H1 (cell line): ENCODE measurements at regions not wholly inside any gene's neighbourhood (a gene's known extent, or its start where the extent isn't known, plus 50 kb on each side); places are given as distances from the start of the nearest gene placed in this dataset.

ENCODE experiments used
- CTCF ChIA-PET: fragments of 300-600 bp; sonication (Branson Sonifier 250); formaldehyde crosslinking; loops from one replicate; lab custom pipeline; 2021; ENCODE audit not compliant: partially characterized antibody; lab: Charles Lee
- POLR2A ChIA-PET: fragments of 300-600 bp; sonication (Branson Sonifier 250); formaldehyde crosslinking; loops from one replicate; lab custom pipeline; 2021; ENCODE audit warnings: inconsistent platforms; ENCODE audit not compliant: partially characterized antibody; lab: Charles Lee
- DNase-seq, 2 experiments: peaks; one replicate each; pipeline versions ENCODE4 v3.0.0 to v3.0.0-alpha.2; 2010 to 2022; ENCODE audit warnings: low spot score in 2 of 2, low read depth in 1 of 2, mixed read lengths in 1 of 2
- FAIRE-seq: peaks from 2 replicates; lab custom pipeline; 2011; peaks lifted over from hg19 to GRCh38; lab: Jason Lieb, UNC
- H2AFZ ChIP-seq: 2 replicates; pipeline ENCODE4 v1.8.1; 2012; ENCODE audit warnings: low read length, inconsistent platforms
- H2AK5ac ChIP-seq: 2 replicates; pipeline ENCODE4 v1.6.1; 2013; ENCODE audit warnings: low read depth, low read length
- H2BK120ac ChIP-seq: replicated peaks from 2 replicates; pipeline ENCODE3; 2013; ENCODE audit warnings: low read depth, low read length, inconsistent platforms
- H2BK12ac ChIP-seq: 2 replicates; pipeline ENCODE4 v1.6.1; 2013; ENCODE audit warnings: low read depth, low read length
- H2BK15ac ChIP-seq: 2 replicates; pipeline ENCODE4 v1.6.1; 2013; ENCODE audit warnings: low read length
- H2BK20ac ChIP-seq: 2 replicates; pipeline ENCODE4 v1.6.1; 2013; ENCODE audit warnings: low read length
- H2BK5ac ChIP-seq: 2 replicates; pipeline ENCODE4 v1.6.1; 2013; ENCODE audit warnings: low read depth, low read length
- H3K14ac ChIP-seq: 2 replicates; pipeline ENCODE4 v1.6.1; 2013; ENCODE audit warnings: inconsistent platforms; ENCODE audit not compliant: insufficient read length
- H3K18ac ChIP-seq: 2 replicates; pipeline ENCODE4 v1.6.1; 2013; ENCODE audit warnings: low read length; ENCODE audit errors: extremely low read depth
- H3K23ac ChIP-seq: 2 replicates; pipeline ENCODE4 v1.6.1; 2013; ENCODE audit warnings: inconsistent platforms; ENCODE audit not compliant: insufficient read length
- H3K23me2 ChIP-seq: 2 replicates; pipeline ENCODE4 v1.6.1; 2013; ENCODE audit warnings: low read depth, low read length
- H3K27ac ChIP-seq: 2 replicates; pipeline ENCODE4 v1.6.1; 2011; ENCODE audit warnings: low read depth, low read length, inconsistent platforms
- H3K27me3 ChIP-seq, 4 experiments: replicated peaks in 1 of 4; 1 replicate in 1 of 4; 2 replicates in 3 of 4; pipeline versions ENCODE4 v1.6.1 to v1.8.1; 2011 to 2013; ENCODE audit warnings: low read length in 3 of 4, mild to moderate bottlenecking in 3 of 4, inconsistent platforms in 2 of 4, mixed read lengths in 2 of 4, moderate library complexity in 1 of 4; ENCODE audit not compliant: control insufficient read depth in 3 of 4, insufficient read depth in 3 of 4; ENCODE audit errors: extremely low read depth in 1 of 4
- H3K36me3 ChIP-seq, 4 experiments: 2 replicates each; pipeline versions ENCODE4 v1.6.1 to v1.8.1; 2011 to 2013; ENCODE audit warnings: mild to moderate bottlenecking in 4 of 4, low read length in 3 of 4, moderate library complexity in 2 of 4, control low read depth in 1 of 4, inconsistent platforms in 1 of 4; ENCODE audit not compliant: insufficient read depth in 4 of 4, control insufficient read depth in 2 of 4
- H3K4ac ChIP-seq: replicated peaks from 2 replicates; pipeline ENCODE3; 2013; ENCODE audit warnings: low read length, low read depth, mixed read lengths, inconsistent platforms; ENCODE audit not compliant: insufficient read length
- H3K4me1 ChIP-seq, 4 experiments: replicated peaks in 1 of 4; 1 replicate in 1 of 4; 2 replicates in 3 of 4; pipeline versions ENCODE4 v1.6.1 to v1.8.1; 2011 to 2013; ENCODE audit warnings: low read length in 3 of 4, inconsistent platforms in 2 of 4, mixed read lengths in 1 of 4; ENCODE audit not compliant: insufficient read depth in 4 of 4, control insufficient read depth in 3 of 4
- H3K4me2 ChIP-seq, 2 experiments: 2 replicates each; pipeline versions ENCODE4 v1.6.1 to v1.8.1; 2011 to 2013; ENCODE audit warnings: low read depth in 2 of 2, low read length in 2 of 2, control low read depth in 1 of 2, inconsistent platforms in 1 of 2, mild to moderate bottlenecking in 1 of 2; ENCODE audit not compliant: insufficient read depth in 1 of 2
- H3K4me3 ChIP-seq, 4 experiments: fragments of 200-600, 300-600 bp in 1 of 4; sonication (generic), shearing (Covaris generic), sonication (Bioruptor Twin) in 1 of 4; 2 replicates each; pipeline versions ENCODE4 v1.5.1 to v1.8.1; 2011 to 2016; ENCODE audit warnings: low read length in 4 of 4, low read depth in 3 of 4, control low read depth in 2 of 4, inconsistent platforms in 2 of 4, mild to moderate bottlenecking in 2 of 4, mixed read lengths in 1 of 4, moderate library complexity in 1 of 4; ENCODE audit not compliant: insufficient read depth in 2 of 4; ENCODE audit errors: extremely low read depth in 1 of 4
- H3K56ac ChIP-seq: replicated peaks from 2 replicates; pipeline ENCODE3; 2013; ENCODE audit warnings: low read depth, mild to moderate bottlenecking, mixed read lengths, low read length, inconsistent platforms; ENCODE audit not compliant: insufficient read length
- H3K79me1 ChIP-seq: 2 replicates; pipeline ENCODE4 v1.6.1; 2013; ENCODE audit warnings: low read depth, low read length, control low read depth
- H3K79me2 ChIP-seq, 2 experiments: 2 replicates each; pipeline versions ENCODE4 v1.6.1 to v1.8.1; 2012 to 2013; ENCODE audit warnings: low read length in 2 of 2, mild to moderate bottlenecking in 2 of 2, inconsistent platforms in 1 of 2; ENCODE audit not compliant: insufficient read depth in 2 of 2, control insufficient read depth in 1 of 2
- H3K9ac ChIP-seq, 4 experiments: replicated peaks in 1 of 4; 1 replicate in 1 of 4; 2 replicates in 3 of 4; pipeline versions ENCODE4 v1.6.1 to v1.8.1; 2011 to 2013; ENCODE audit warnings: low read depth in 3 of 4, low read length in 3 of 4, control low read depth in 2 of 4, mild to moderate bottlenecking in 2 of 4, moderate library complexity in 2 of 4, inconsistent platforms in 1 of 4; ENCODE audit errors: extremely low read depth in 1 of 4
- H3K9me3 ChIP-seq, 2 experiments: 2 replicates each; pipeline versions ENCODE4 v1.6.1 to v1.8.1; 2012 to 2013; ENCODE audit warnings: mild to moderate bottlenecking in 2 of 2, moderate library complexity in 2 of 2, control low read depth in 1 of 2, inconsistent platforms in 1 of 2, low read depth in 1 of 2, low read length in 1 of 2, mixed read lengths in 1 of 2; ENCODE audit not compliant: insufficient read depth in 2 of 2
- H4K20me1 ChIP-seq, 2 experiments: replicated peaks in 1 of 2; 2 replicates each; pipeline versions ENCODE3 to v1.8.1; 2011 to 2013; ENCODE audit warnings: inconsistent platforms in 2 of 2, low read length in 2 of 2, mild to moderate bottlenecking in 1 of 2; ENCODE audit not compliant: insufficient read depth in 2 of 2, control insufficient read depth in 1 of 2
- H4K5ac ChIP-seq: 2 replicates; pipeline ENCODE4 v1.6.1; 2013; ENCODE audit warnings: low read length, low read depth, mixed read lengths, inconsistent platforms; ENCODE audit not compliant: insufficient read length
- H4K8ac ChIP-seq: 2 replicates; pipeline ENCODE4 v1.8.0; 2013; ENCODE audit warnings: mild to moderate bottlenecking, moderate library complexity, low read length, inconsistent platforms; ENCODE audit not compliant: insufficient read depth; ENCODE audit errors: extremely low read depth
- H4K91ac ChIP-seq: replicated peaks from 2 replicates; pipeline ENCODE3; 2013; ENCODE audit warnings: low read length, mixed read lengths, inconsistent platforms; ENCODE audit not compliant: insufficient read length
- POLR2A ChIP-seq, 2 experiments: IDR thresholded peaks; 1 replicate in 1 of 2; 2 replicates in 1 of 2; pipeline ENCODE4 v1.6.1; 2011; ENCODE audit warnings: low read depth in 2 of 2, low read length in 2 of 2, mild to moderate bottlenecking in 2 of 2; ENCODE audit errors: control extremely low read depth in 1 of 2
- SIRT6 ChIP-seq: IDR thresholded peaks from one replicate; pipeline ENCODE4 v1.7.1; 2012; ENCODE audit warnings: low read length, inconsistent platforms
- WGBS, 2 experiments: shearing (Covaris generic) in 1 of 2; methylation state at CpG; one replicate each; pipeline versions ENCODE4 v1.1.6 to v1.1.7; 2013 to 2015; ENCODE audit warnings: low lambda C conversion rate in 2 of 2, mixed read lengths in 2 of 2, inconsistent platforms in 1 of 2, low coverage in 1 of 2, missing lambda C conversion rate in 1 of 2; ENCODE audit not compliant: insufficient replicate concordance in 2 of 2, insufficient coverage in 1 of 2, insufficient read length in 1 of 2; ENCODE audit errors: extremely low coverage in 1 of 2, missing lambda C conversion rate in 1 of 2; 5-methylcytosine and 5-hydroxymethylcytosine counted together

GRCh38 chr5:142491270-142491669 lies 166.4 kb upstream of the SPRY4 start:
- no peak overlapping the region; a peak in 1 of 4 replicates for H3K4me2 ChIP-seq
- no peak overlapping the region for H3K23ac ChIP-seq
- no peak overlapping the region for H2AK5ac ChIP-seq
- no peak overlapping the region for H2BK15ac ChIP-seq
- H2BK5ac ChIP-seq: no peak overlapping the region
- peak overlapping the region; percentile 33; the same call in 1 of the 2 replicates for H2BK12ac ChIP-seq
- no peak overlapping the region for H4K5ac ChIP-seq
- no peaks in the 10 kb centered on the region for H3K36me3 ChIP-seq
- DNase-seq (no peak), FAIRE-seq (peak; percentile 45)
- no peak overlapping the region for H4K8ac ChIP-seq
- H3K14ac ChIP-seq: no peak overlapping the region
- H3K4me1 ChIP-seq: peaks cover 0 to 4% (median 2%) of the 10 kb centered on the region in 4 experiments; a peak in 3 of 7 replicates
- no peak overlapping the region for H3K4ac ChIP-seq
- H3K27ac ChIP-seq: no peak overlapping the region
- ChIA-PET POLR2A (no interaction called here), CTCF (interaction anchor here (0.6 to 1.3 kb wide), 5 partner anchors 13 to 255 kb away, joined by 3 to 5 read pairs (median 3); no protein-coding TSS in a partner anchor)
- H2AFZ ChIP-seq: peak overlapping the region; percentile 85
- no peaks in the 10 kb centered on the region; the same call in 1 of the 2 replicates for H3K23me2 ChIP-seq
- no peak overlapping the region; a peak in 1 of 7 replicates for H3K9ac ChIP-seq
- no peak overlapping the region for H2BK120ac ChIP-seq
- peak overlapping the region; percentile 62; the same call in 1 of the 2 replicates for H3K18ac ChIP-seq
- H3K56ac ChIP-seq: no peak overlapping the region
- no peak overlapping the region for H2BK20ac ChIP-seq
- H3K79me1 ChIP-seq: no peaks in the 10 kb centered on the region
- H3K9me3 ChIP-seq: no peaks in the 10 kb centered on the region
- no peak overlapping the region for H4K91ac ChIP-seq
- no peaks in the 10 kb centered on the region for H4K20me1 ChIP-seq
- H3K79me2 ChIP-seq: no peaks in the 10 kb centered on the region
- no peaks in the 10 kb centered on the region for H3K27me3 ChIP-seq
- 77% methylated on average over 8 of the region's 8 CpGs; no CpG with 5 or more reads in 1 of the 2 experiments for WGBS, 2 experiments
- H3K4me3 ChIP-seq: no peak overlapping the region
- TF ChIP-seq SIRT6 (no peak), POLR2A (IDR thresholded peaks at IDR 0.05; ENCODE audit: control extremely low read depth in 1 of 2, low read depth in 2 of 2, low read length in 2 of 2) (no peak)
